Epithelial cell of esophagus (primary cell): ENCODE measurements at regions not wholly inside any gene's neighbourhood (a gene's known extent, or its start where the extent isn't known, plus 50 kb on each side); places are given as distances from the start of the nearest gene placed in this dataset.

Experiments
- DNase-seq: peaks from one replicate; pipeline ENCODE4 v3.0.0; 2010; ENCODE audit warnings: low read depth
- H3K4me3 ChIP-seq: 2 replicates; pipeline ENCODE4 v1.5.1; 2011; ENCODE audit warnings: mild to moderate bottlenecking, low read length, control low read depth
- CTCF ChIP-seq: IDR thresholded peaks from 2 replicates; pipeline ENCODE4 v1.5.1; 2011; ENCODE audit warnings: low read depth, mild to moderate bottlenecking, low read length, control low read depth, inconsistent platforms; ENCODE audit not compliant: insufficient read depth; ENCODE audit errors: missing control alignments

- DNase-seq: no peak
- no peak overlapping the region for H3K4me3 ChIP-seq
- TF ChIP-seq CTCF: no peak
These were observed 472.1 kb downstream of the FOXO1 start for GRCh38 chr13:40194224-40194806.

- TF ChIP-seq CTCF: no peak
- no peak overlapping the region for H3K4me3 ChIP-seq
- DNase-seq: no peak
These were observed 469.4 kb downstream of the FOXO1 start for GRCh38 chr13:40197049-40197448.

- no peak for DNase-seq
- no peak overlapping the region for H3K4me3 ChIP-seq
- TF ChIP-seq CTCF: no peak
These were observed 468.4 kb downstream of the FOXO1 start for GRCh38 chr13:40197936-40198595.

- DNase-seq: peak; percentile 75
- H3K4me3 ChIP-seq: no peak overlapping the region
- TF ChIP-seq CTCF: no peak
These were observed 466.0 kb downstream of the FOXO1 start for GRCh38 chr13:40200273-40200978.

GRCh38 chr13:40204246-40204645, 462.2 kb downstream of the FOXO1 start:
- no peak for DNase-seq
- no peak overlapping the region for H3K4me3 ChIP-seq
- TF ChIP-seq CTCF: no peak

GRCh38 chr13:40205771-40206240, 460.6 kb downstream of the FOXO1 start:
- no peak for DNase-seq
- TF ChIP-seq CTCF: no peak
- H3K4me3 ChIP-seq: no peak overlapping the region
